ENCODE measurements at regions not wholly inside any gene's neighbourhood (a gene's known extent, or its start where the extent isn't known, plus 50 kb on each side); places are given as distances from the start of the nearest gene placed in this dataset.
"Not testable (repeated sequence)": the region's sequence is repeated elsewhere in the genome, so short reads cannot be mapped to it uniquely, and the experiment has no call there.

DNA sequence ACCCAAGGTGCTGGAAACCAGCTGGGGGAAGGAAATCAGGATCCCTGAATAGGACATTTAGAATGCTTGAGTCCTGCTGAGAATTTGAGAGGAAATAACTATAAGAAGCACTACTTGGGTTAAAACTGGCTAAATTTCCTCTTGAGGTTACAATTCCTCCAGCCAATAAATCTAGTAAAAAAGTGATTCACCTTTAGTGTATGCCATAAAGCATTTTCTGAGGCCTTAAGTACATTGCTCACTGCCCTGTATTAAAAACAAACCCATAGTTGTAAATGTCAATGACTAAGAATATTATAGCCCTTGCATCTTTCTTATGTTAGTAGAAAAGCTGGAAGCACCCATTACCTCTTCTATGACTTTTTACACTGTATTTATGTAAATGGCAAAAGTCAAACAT lies 634.7 kb upstream of the ARRDC3 start:
- Histone ChIP-seq H3K4me2 (ENCODE audit: insufficient read depth, low read length) (no peak overlapping the region), H4K20me1 (replicated peaks; ENCODE audit: control insufficient read depth, extremely low read depth, insufficient read depth, low read length) (no peaks in the 10 kb centered on the region), H2AFZ (ENCODE audit: low read depth, low read length) (no peak overlapping the region), H3K27ac (ENCODE audit: insufficient read depth, low read depth, low read length) (no peak overlapping the region), H3K4me3 (replicated peaks in 1 of 3; ENCODE audit: insufficient read depth in 1 of 3, low read depth in 1 of 3, low read length in 3 of 3) (no peak overlapping the region), H3K36me3 (ENCODE audit: control insufficient read depth in 2 of 2, extremely low read depth in 1 of 2, insufficient read depth in 2 of 2, low read length in 2 of 2) (no peaks in the 10 kb centered on the region), H3K4me1 (ENCODE audit: control insufficient read depth, extremely low read depth, insufficient read depth, low read length) (no peaks in the 10 kb centered on the region), H3K9me3 (replicated peaks; ENCODE audit: control insufficient read depth, insufficient read depth, low read length) (no peaks in the 10 kb centered on the region), H3K9ac (replicated peaks; ENCODE audit: extremely low read depth, insufficient read depth, low read length) (no peak overlapping the region), H3K79me2 (ENCODE audit: control insufficient read depth, insufficient read depth, low read length) (no peaks in the 10 kb centered on the region), H3K9me1 (replicated peaks; ENCODE audit: control insufficient read depth, extremely low read depth, insufficient read depth, low read length) (no peaks in the 10 kb centered on the region), H3K27me3 (ENCODE audit: control insufficient read depth in 2 of 2, insufficient read depth in 2 of 2, low read length in 2 of 2) (no peaks in the 10 kb centered on the region)
- intact Hi-C loops (cut with micrococcal nuclease) (no loop called here), dilution Hi-C loops (cut with MboI; ENCODE audit: extremely low pct_ligation_motif_present, low sequenced_read_pairs) (no loop called here)
- FAIRE-seq (no peak), DNase-seq (ENCODE audit: low read depth, low spot score) (no peak)
- TF ChIP-seq MYC (IDR thresholded peaks at IDR 0.05; ENCODE audit: low read depth, low read length): no peak
- TF ChIP-seq POLR2AphosphoS5 (IDR thresholded peaks at IDR 0.05; ENCODE audit: insufficient read depth, low read depth, low read length): no peak
- no peak for TF ChIP-seq JUN (IDR thresholded peaks at IDR 0.05; ENCODE audit: borderline replicate concordance, insufficient read depth, insufficient read length, low read depth)
- TF ChIP-seq EZH2 (IDR thresholded peaks at IDR 0.05; ENCODE audit: borderline replicate concordance, low read depth, low read length, severe bottlenecking): no peak
- TF ChIP-seq, protein P1, sequence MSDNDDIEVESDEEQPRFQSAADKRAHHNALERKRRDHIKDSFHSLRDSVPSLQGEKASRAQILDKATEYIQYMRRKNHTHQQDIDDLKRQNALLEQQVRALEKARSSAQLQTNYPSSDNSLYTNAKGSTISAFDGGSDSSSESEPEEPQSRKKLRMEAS (IDR thresholded peaks at IDR 0.05; ENCODE audit: insufficient read depth, insufficient read length): no peak
- TF ChIP-seq GATA2 (IDR thresholded peaks at IDR 0.05; ENCODE audit: insufficient read depth, insufficient read length, low read depth, low read length): no peak
- TF ChIP-seq, protein P2, sequence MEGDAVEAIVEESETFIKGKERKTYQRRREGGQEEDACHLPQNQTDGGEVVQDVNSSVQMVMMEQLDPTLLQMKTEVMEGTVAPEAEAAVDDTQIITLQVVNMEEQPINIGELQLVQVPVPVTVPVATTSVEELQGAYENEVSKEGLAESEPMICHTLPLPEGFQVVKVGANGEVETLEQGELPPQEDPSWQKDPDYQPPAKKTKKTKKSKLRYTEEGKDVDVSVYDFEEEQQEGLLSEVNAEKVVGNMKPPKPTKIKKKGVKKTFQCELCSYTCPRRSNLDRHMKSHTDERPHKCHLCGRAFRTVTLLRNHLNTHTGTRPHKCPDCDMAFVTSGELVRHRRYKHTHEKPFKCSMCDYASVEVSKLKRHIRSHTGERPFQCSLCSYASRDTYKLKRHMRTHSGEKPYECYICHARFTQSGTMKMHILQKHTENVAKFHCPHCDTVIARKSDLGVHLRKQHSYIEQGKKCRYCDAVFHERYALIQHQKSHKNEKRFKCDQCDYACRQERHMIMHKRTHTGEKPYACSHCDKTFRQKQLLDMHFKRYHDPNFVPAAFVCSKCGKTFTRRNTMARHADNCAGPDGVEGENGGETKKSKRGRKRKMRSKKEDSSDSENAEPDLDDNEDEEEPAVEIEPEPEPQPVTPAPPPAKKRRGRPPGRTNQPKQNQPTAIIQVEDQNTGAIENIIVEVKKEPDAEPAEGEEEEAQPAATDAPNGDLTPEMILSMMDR (IDR thresholded peaks at IDR 0.05; ENCODE audit: extremely low read depth in 1 of 2, insufficient read depth in 1 of 2, low read depth in 1 of 2, low read length in 2 of 2): no peak
- TF ChIP-seq FOS (IDR thresholded peaks at IDR 0.05; ENCODE audit: borderline replicate concordance, insufficient read depth, low read length): no peak
- TF ChIP-seq POLR2A (IDR thresholded peaks at IDR 0.05; ENCODE audit: low read depth, low read length): no peak
- BruUV-seq (replicated peaks): no TSS peak
- ChIA-PET POLR2A (no interaction called here), CTCF (no interaction called here)

DNA sequence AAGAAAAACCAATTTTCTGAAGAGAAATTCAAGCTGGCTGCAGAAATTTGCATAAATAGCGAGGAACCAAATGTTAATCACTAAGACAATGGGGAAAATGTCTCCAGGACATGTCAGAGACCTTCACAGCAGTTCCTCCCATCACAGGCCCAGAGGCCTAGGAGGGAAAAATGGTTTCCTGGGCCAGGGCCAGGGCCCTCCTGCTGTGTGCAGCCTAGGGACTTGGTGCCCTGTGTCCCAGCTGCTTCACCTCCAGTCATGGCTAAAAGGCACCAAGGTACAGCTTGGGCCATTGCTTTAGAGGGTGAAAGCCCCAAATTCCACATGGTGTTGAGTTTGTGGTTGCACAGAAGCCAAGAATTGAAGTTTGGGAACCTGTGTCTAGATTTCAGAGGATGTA lies 628.7 kb upstream of the ARRDC3 start:
- dilution Hi-C loops (cut with MboI; ENCODE audit: extremely low pct_ligation_motif_present, low sequenced_read_pairs); POLR2A ChIA-PET; BruUV-seq (replicated peaks): not testable (repeated sequence)

More for the DNA sequence above, 628.7 kb upstream of the ARRDC3 start:
- FAIRE-seq; DNase-seq (ENCODE audit: low read depth, low spot score); H3K4me3 ChIP-seq (replicated peaks in 1 of 3; ENCODE audit: insufficient read depth in 1 of 3, low read depth in 1 of 3, low read length in 3 of 3); H3K4me2 ChIP-seq (ENCODE audit: insufficient read depth, low read length); H3K4me1 ChIP-seq (ENCODE audit: control insufficient read depth, extremely low read depth, insufficient read depth, low read length); H3K27me3 ChIP-seq (ENCODE audit: control insufficient read depth in 2 of 2, insufficient read depth in 2 of 2, low read length in 2 of 2); intact Hi-C loops (cut with micrococcal nuclease); H3K27ac ChIP-seq (ENCODE audit: insufficient read depth, low read depth, low read length); H3K79me2 ChIP-seq (ENCODE audit: control insufficient read depth, insufficient read depth, low read length); H3K9me1 ChIP-seq (replicated peaks; ENCODE audit: control insufficient read depth, extremely low read depth, insufficient read depth, low read length); H3K36me3 ChIP-seq (ENCODE audit: control insufficient read depth in 2 of 2, extremely low read depth in 1 of 2, insufficient read depth in 2 of 2, low read length in 2 of 2); CTCF ChIA-PET; H4K20me1 ChIP-seq (replicated peaks; ENCODE audit: control insufficient read depth, extremely low read depth, insufficient read depth, low read length); H3K9ac ChIP-seq (replicated peaks; ENCODE audit: extremely low read depth, insufficient read depth, low read length); H2AFZ ChIP-seq (ENCODE audit: low read depth, low read length); H3K9me3 ChIP-seq (replicated peaks; ENCODE audit: control insufficient read depth, insufficient read depth, low read length): not testable (repeated sequence)

Data from endothelial cell of umbilical vein (primary cell).